SK-N-SH (cell line): ENCODE measurements at regions not wholly inside any gene's neighbourhood (a gene's known extent, or its start where the extent isn't known, plus 50 kb on each side); places are given as distances from the start of the nearest gene placed in this dataset.
"Not testable (repeated sequence)": the region's sequence is repeated elsewhere in the genome, so short reads cannot be mapped to it uniquely, and the experiment has no call there.

ENCODE experiments used
- CTCF ChIA-PET: fragments of 300-600, 350-600 bp; formaldehyde crosslinking; extraction: SDS; loops from one replicate; lab custom pipeline; 2021; lab: Yijun Ruan, JAX
- POLR2A ChIA-PET: fragments of 350-600 bp; sonication (Branson Sonifier 250); formaldehyde crosslinking; extraction: SDS; loops from one replicate; lab custom pipeline; 2020; ENCODE audit warnings: antibody characterized with exemption, inconsistent platforms; lab: Yijun Ruan, JAX
- DNase-seq: peaks from one replicate; pipeline ENCODE4 v3.0.0; 2012
- H2AFZ ChIP-seq: fragments of 200-600 bp; sonication (generic); 2 replicates; pipeline ENCODE4 v1.8.1; 2016; ENCODE audit warnings: antibody characterized with exemption, mild to moderate bottlenecking, low read depth
- H3F3A ChIP-seq: fragments of 200-600 bp; sonication (generic); replicated peaks from 2 replicates; pipeline ENCODE3; 2016; ENCODE audit warnings: antibody characterized with exemption, mild to moderate bottlenecking; ENCODE audit not compliant: insufficient read depth
- H3K27ac ChIP-seq, 2 experiments: fragments of 200-500 bp in 1 of 2; fragments of 200-600 bp in 1 of 2; sonication (Bioruptor generic) in 1 of 2; sonication (generic), shearing (Covaris generic) in 1 of 2; 2 replicates each; pipeline versions ENCODE4 v1.5.1 to v1.6.1; 2014 to 2016; ENCODE audit warnings: low read depth in 2 of 2, inconsistent platforms in 1 of 2, low read length in 1 of 2, mild to moderate bottlenecking in 1 of 2, mixed read lengths in 1 of 2
- H3K27me3 ChIP-seq: fragments of 200-600 bp; sonication (generic), shearing (Covaris generic); 2 replicates; pipeline ENCODE4 v1.6.1; 2016; ENCODE audit warnings: mixed run types; ENCODE audit not compliant: insufficient read depth
- H3K36me3 ChIP-seq, 2 experiments: fragments of 200-500 bp in 1 of 2; fragments of 200-600 bp in 1 of 2; sonication (Bioruptor generic) in 1 of 2; sonication (generic) in 1 of 2; replicated peaks in 1 of 2; 2 replicates each; pipeline versions ENCODE3 to v1.5.1; 2014 to 2016; ENCODE audit warnings: low read length in 1 of 2, mild to moderate bottlenecking in 1 of 2; ENCODE audit not compliant: insufficient read depth in 2 of 2, control insufficient read depth in 1 of 2
- H3K4me1 ChIP-seq, 2 experiments: fragments of 200-500 bp in 1 of 2; fragments of 200-600 bp in 1 of 2; sonication (Bioruptor generic) in 1 of 2; sonication (generic), shearing (Covaris generic) in 1 of 2; 2 replicates each; pipeline versions ENCODE4 v1.5.1 to v1.6.1; 2014 to 2016; ENCODE audit warnings: low read depth in 1 of 2, low read length in 1 of 2, mixed run types in 1 of 2; ENCODE audit not compliant: insufficient read depth in 2 of 2, control insufficient read depth in 1 of 2
- H3K4me2 ChIP-seq: fragments of 200-600 bp; sonication (generic), shearing (Covaris generic); 2 replicates; pipeline ENCODE4 v1.6.1; 2017; ENCODE audit warnings: mixed run types
- H3K4me3 ChIP-seq, 2 experiments: fragments of 200-500 bp in 1 of 2; fragments of 200-600 bp in 1 of 2; sonication (Bioruptor generic) in 1 of 2; sonication (generic), shearing (Covaris generic) in 1 of 2; 2 replicates each; pipeline versions ENCODE4 v1.5.1 to v1.8.1; 2014 to 2016; ENCODE audit warnings: low read depth in 2 of 2, inconsistent platforms in 1 of 2, low read length in 1 of 2, mild to moderate bottlenecking in 1 of 2, mixed read lengths in 1 of 2, moderate library complexity in 1 of 2
- H3K79me2 ChIP-seq: fragments of 200-600 bp; sonication (generic); 2 replicates; pipeline ENCODE4 v1.8.1; 2017; ENCODE audit warnings: mild to moderate bottlenecking; ENCODE audit not compliant: insufficient read depth
- H3K9ac ChIP-seq: fragments of 200-600 bp; sonication (generic); 2 replicates; pipeline ENCODE4 v1.6.1; 2017; ENCODE audit warnings: mixed run types
- H3K9me2 ChIP-seq: fragments of 200-600 bp; sonication (generic); 2 replicates; pipeline ENCODE4 v1.6.1; 2017; ENCODE audit warnings: mixed run types
- H3K9me3 ChIP-seq: fragments of 200-600 bp; sonication (generic); 2 replicates; pipeline ENCODE4 v1.6.1; 2017; ENCODE audit warnings: mixed run types, mild to moderate bottlenecking, moderate library complexity
- H4K20me1 ChIP-seq: fragments of 200-600 bp; sonication (generic); 2 replicates; pipeline ENCODE4 v1.6.1; 2017; ENCODE audit warnings: mild to moderate bottlenecking, mixed run types; ENCODE audit not compliant: insufficient read depth
- CHD2 ChIP-seq: fragments of 150-350 bp; IDR thresholded peaks from 2 replicates; pipeline ENCODE4 v1.6.1; 2018; ENCODE audit warnings: low read length; ENCODE audit not compliant: partially characterized antibody
- CTCF ChIP-seq: fragments of 200-600 bp; sonication (generic); IDR thresholded peaks from 2 replicates; pipeline ENCODE4 v1.6.1; 2017; ENCODE audit warnings: antibody characterized with exemption, mild to moderate bottlenecking, moderate library complexity
- FOSL2 ChIP-seq: IDR thresholded peaks from 2 replicates; pipeline ENCODE4 v1.4.0; 2012; ENCODE audit warnings: low read depth, mild to moderate bottlenecking, moderate library complexity, borderline replicate concordance
- FOXJ3 ChIP-seq: sonication (generic); formaldehyde crosslinking; IDR thresholded peaks from 2 replicates; pipeline ENCODE4 v1.5.1; 2020; ENCODE audit warnings: mild to moderate bottlenecking, missing genetic modification reagents
- FOXM1 ChIP-seq: IDR thresholded peaks from 2 replicates; pipeline ENCODE4 v1.4.0; 2012; ENCODE audit warnings: low read depth, mild to moderate bottlenecking
- GATA2 ChIP-seq: sonication (generic); formaldehyde crosslinking; IDR thresholded peaks from 2 replicates; pipeline ENCODE4 v1.5.0; 2020; ENCODE audit warnings: mild to moderate bottlenecking, missing genetic modification reagents
- JUND ChIP-seq: IDR thresholded peaks from 2 replicates; pipeline ENCODE4 v1.4.0; 2012
- MEF2A ChIP-seq: IDR thresholded peaks from 2 replicates; pipeline ENCODE4 v1.4.0; 2012; ENCODE audit warnings: low read depth, borderline replicate concordance
- NRF1 ChIP-seq: IDR thresholded peaks from 2 replicates; pipeline ENCODE4 v1.6.1; 2012; ENCODE audit warnings: low read depth, mild to moderate bottlenecking, low read length
- PBX3 ChIP-seq: IDR thresholded peaks from 2 replicates; pipeline ENCODE4; 2012
- RCOR1 ChIP-seq: fragments of 150-350 bp; IDR thresholded peaks from 2 replicates; pipeline ENCODE4 v1.6.1; 2017; ENCODE audit warnings: antibody characterized with exemption, low read length
- RXRA ChIP-seq: IDR thresholded peaks from 2 replicates; pipeline ENCODE4 v1.4.0; 2012; ENCODE audit warnings: low read depth, mild to moderate bottlenecking, borderline replicate concordance
- SIN3A ChIP-seq: IDR thresholded peaks from 2 replicates; pipeline ENCODE4 v1.6.1; 2012; ENCODE audit warnings: low read depth, mild to moderate bottlenecking, low read length, moderate library complexity, borderline replicate concordance
- SMC3 ChIP-seq: IDR thresholded peaks from 2 replicates; pipeline ENCODE4 v1.6.1; 2012; ENCODE audit warnings: low read depth, low read length, improper control_type of control experiment
- TCF12 ChIP-seq: IDR thresholded peaks from 2 replicates; pipeline ENCODE4 v1.4.0; 2012
- ZBTB33 ChIP-seq: IDR thresholded peaks from 2 replicates; pipeline ENCODE4 v1.4.0; 2012; ENCODE audit warnings: low read depth, borderline replicate concordance
- WGBS: methylation state at CpG from one replicate; pipeline ENCODE4 v1.1.6; 2017; ENCODE audit warnings: low lambda C conversion rate; 5-methylcytosine and 5-hydroxymethylcytosine counted together
- TF ChIP-seq, protein P1 (sequence below): IDR thresholded peaks from 2 replicates; pipeline ENCODE4 v1.4.0; 2012; ENCODE audit warnings: low read depth, borderline replicate concordance
- TF ChIP-seq, protein P2 (sequence below): IDR thresholded peaks from 2 replicates; pipeline ENCODE4 v1.6.1; 2012; ENCODE audit warnings: mild to moderate bottlenecking, low read depth, low read length, moderate library complexity

GRCh38 chr21:25467896-25468295 lies 139.4 kb downstream of the MRPL39 start (continued):
- TF ChIP-seq RCOR1 (no peak), PBX3 (no peak)

DNA sequence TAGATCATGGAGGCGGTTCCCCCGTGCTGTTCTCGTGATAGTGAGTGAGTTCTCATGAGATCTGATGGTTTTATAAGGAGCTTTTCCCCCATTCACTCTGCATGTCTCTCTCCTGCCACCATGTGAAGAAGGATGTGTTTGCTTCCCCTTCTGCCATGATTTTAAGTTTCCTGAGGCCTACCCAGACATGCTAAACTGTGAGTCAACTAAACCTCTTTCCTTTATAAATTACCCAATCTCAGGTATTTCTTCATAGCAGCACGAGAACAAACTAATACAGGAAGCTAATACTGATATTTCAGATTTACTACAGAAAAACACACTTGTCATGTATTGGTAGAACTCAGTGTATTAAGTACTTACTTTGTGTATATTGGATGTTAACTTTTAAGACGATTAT lies 140.2 kb downstream of the MRPL39 start:
- H3K27ac ChIP-seq, H3K9ac ChIP-seq, H3K27me3 ChIP-seq, H3K79me2 ChIP-seq, H3K36me3 ChIP-seq, H3K9me2 ChIP-seq, H3K4me1 ChIP-seq, H2AFZ ChIP-seq, H3K9me3 ChIP-seq, DNase-seq, H4K20me1 ChIP-seq, CTCF ChIA-PET, H3K4me2 ChIP-seq, POLR2A ChIA-PET, H3F3A ChIP-seq, H3K4me3 ChIP-seq: not testable (repeated sequence)
- 47% methylated on average over 5 of the region's 5 CpGs for WGBS

DNA sequence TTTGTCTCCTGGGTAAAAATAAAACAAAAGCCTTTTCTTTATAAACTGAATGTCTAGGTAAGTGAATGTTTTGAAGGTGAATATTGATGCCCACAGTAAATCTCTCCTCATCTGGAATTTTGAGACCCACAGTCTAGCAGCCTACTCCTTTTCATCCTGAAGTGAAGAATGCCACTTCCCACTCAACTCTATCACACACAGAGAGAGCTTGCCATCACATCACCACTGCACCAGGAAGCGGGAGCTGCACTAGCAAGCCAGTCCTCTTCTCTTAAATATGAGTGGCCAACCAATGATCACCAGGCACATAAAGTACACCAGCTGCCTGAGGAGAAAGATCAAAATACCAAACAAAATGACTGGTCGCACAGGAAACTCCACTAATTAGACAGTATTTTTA lies 140.8 kb downstream of the MRPL39 start:
- POLR2A ChIA-PET, result no interaction called here
- no peak overlapping the region for H2AFZ ChIP-seq
- H3K4me3 ChIP-seq, result no peak overlapping the region
- no peak overlapping the region for H3K27ac ChIP-seq
- DNase-seq, result no peak
- no peaks in the 10 kb centered on the region for H3F3A ChIP-seq
- H3K9me3 ChIP-seq, result no peaks in the 10 kb centered on the region
- H3K36me3 ChIP-seq, result no peaks in the 10 kb centered on the region
- H3K79me2 ChIP-seq, result no peaks in the 10 kb centered on the region
- H3K9ac ChIP-seq, result no peak overlapping the region
- CTCF ChIA-PET, result no interaction called here
- H4K20me1 ChIP-seq, result no peaks in the 10 kb centered on the region
- no peak overlapping the region for H3K4me2 ChIP-seq
- no peaks in the 10 kb centered on the region for H3K9me2 ChIP-seq
- H3K4me1 ChIP-seq, result no peaks in the 10 kb centered on the region
- no peaks in the 10 kb centered on the region for H3K27me3 ChIP-seq
- 71% methylated on average over 2 of the region's 2 CpGs for WGBS
- TF ChIP-seq, protein P1, sequence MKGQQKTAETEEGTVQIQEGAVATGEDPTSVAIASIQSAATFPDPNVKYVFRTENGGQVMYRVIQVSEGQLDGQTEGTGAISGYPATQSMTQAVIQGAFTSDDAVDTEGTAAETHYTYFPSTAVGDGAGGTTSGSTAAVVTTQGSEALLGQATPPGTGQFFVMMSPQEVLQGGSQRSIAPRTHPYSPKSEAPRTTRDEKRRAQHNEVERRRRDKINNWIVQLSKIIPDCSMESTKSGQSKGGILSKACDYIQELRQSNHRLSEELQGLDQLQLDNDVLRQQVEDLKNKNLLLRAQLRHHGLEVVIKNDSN, result no peak
- TF ChIP-seq MEF2A (no peak), SIN3A (no peak), CHD2 (no peak), CTCF (no peak), FOSL2 (no peak), RXRA (no peak), SMC3 (no peak), GATA2 (no peak), FOXM1 (no peak), NRF1 (no peak), JUND (no peak), FOXJ3 (no peak), ZBTB33 (no peak), TCF12 (no peak)
- TF ChIP-seq, protein P2, sequence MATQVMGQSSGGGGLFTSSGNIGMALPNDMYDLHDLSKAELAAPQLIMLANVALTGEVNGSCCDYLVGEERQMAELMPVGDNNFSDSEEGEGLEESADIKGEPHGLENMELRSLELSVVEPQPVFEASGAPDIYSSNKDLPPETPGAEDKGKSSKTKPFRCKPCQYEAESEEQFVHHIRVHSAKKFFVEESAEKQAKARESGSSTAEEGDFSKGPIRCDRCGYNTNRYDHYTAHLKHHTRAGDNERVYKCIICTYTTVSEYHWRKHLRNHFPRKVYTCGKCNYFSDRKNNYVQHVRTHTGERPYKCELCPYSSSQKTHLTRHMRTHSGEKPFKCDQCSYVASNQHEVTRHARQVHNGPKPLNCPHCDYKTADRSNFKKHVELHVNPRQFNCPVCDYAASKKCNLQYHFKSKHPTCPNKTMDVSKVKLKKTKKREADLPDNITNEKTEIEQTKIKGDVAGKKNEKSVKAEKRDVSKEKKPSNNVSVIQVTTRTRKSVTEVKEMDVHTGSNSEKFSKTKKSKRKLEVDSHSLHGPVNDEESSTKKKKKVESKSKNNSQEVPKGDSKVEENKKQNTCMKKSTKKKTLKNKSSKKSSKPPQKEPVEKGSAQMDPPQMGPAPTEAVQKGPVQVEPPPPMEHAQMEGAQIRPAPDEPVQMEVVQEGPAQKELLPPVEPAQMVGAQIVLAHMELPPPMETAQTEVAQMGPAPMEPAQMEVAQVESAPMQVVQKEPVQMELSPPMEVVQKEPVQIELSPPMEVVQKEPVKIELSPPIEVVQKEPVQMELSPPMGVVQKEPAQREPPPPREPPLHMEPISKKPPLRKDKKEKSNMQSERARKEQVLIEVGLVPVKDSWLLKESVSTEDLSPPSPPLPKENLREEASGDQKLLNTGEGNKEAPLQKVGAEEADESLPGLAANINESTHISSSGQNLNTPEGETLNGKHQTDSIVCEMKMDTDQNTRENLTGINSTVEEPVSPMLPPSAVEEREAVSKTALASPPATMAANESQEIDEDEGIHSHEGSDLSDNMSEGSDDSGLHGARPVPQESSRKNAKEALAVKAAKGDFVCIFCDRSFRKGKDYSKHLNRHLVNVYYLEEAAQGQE, result no peak
